ENCODE measurements at regions not wholly inside any gene's neighbourhood (a gene's known extent, or its start where the extent isn't known, plus 50 kb on each side); places are given as distances from the start of the nearest gene placed in this dataset.

DNA sequence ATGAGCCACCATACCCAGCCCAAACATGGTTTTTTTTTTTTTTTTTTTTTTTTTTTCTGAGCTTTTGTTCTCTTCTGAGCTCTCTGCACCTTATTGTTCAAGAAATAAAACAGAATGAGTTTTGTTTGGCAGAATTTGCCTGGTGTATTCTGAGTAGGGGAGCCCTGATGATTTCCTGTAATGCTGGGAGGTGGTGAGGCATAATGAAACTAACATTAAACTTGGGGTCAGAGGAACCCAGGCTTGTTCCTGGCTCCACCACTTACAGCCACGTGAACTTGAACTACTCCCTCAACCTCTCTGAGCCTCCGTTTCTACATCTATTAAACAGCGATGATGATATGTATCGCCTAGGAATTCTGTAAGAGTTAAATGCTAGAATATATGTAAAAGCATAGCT is 276.3 kb upstream of the CRY1 start:
- DNase-seq (no peak), ATAC-seq (no peak)
- Histone ChIP-seq H3K9me3 (no peaks in the 10 kb centered on the region), H3K4me1 (peaks cover 0 to 29% of the 10 kb centered on the region in 2 donors), H3K36me3 (no peaks in the 10 kb centered on the region), H3K4me3 (no peak overlapping the region), H3K27me3 (no peaks in the 10 kb centered on the region), H3K27ac (no peak overlapping the region)
- TF ChIP-seq, protein P1, sequence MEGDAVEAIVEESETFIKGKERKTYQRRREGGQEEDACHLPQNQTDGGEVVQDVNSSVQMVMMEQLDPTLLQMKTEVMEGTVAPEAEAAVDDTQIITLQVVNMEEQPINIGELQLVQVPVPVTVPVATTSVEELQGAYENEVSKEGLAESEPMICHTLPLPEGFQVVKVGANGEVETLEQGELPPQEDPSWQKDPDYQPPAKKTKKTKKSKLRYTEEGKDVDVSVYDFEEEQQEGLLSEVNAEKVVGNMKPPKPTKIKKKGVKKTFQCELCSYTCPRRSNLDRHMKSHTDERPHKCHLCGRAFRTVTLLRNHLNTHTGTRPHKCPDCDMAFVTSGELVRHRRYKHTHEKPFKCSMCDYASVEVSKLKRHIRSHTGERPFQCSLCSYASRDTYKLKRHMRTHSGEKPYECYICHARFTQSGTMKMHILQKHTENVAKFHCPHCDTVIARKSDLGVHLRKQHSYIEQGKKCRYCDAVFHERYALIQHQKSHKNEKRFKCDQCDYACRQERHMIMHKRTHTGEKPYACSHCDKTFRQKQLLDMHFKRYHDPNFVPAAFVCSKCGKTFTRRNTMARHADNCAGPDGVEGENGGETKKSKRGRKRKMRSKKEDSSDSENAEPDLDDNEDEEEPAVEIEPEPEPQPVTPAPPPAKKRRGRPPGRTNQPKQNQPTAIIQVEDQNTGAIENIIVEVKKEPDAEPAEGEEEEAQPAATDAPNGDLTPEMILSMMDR (IDR thresholded peaks at IDR 0.05): no peak
- intact Hi-C loops (cut with DNase I): no loop called here

DNA sequence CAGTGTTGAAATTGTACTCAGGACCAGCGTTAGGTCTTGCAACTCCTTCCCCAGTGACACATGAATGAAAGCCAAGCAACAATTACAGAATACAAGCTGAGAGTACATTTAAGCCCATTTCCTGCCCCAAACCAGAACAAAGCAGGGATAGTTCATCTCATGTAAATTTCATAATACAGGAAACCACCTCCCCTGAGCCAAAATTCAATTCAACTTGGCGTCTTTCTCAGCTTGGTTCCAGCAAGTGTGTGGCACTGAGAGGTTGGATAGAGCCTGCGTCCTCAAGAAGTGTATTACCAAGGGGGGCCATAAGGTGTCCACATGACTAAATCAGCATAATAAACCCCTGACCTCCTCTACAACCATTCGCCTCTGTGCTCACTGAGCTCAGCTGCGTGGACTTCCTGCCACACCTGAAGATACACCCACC is 278.9 kb upstream of the CRY1 start:
- Histone ChIP-seq H3K27ac (no peak overlapping the region), H3K36me3 (no peaks in the 10 kb centered on the region), H3K9me3 (no peaks in the 10 kb centered on the region), H3K4me1 (peaks cover 0 to 29% of the 10 kb centered on the region in 2 donors), H3K4me3 (no peak overlapping the region), H3K27me3 (no peaks in the 10 kb centered on the region)
- TF ChIP-seq, protein P1 (IDR thresholded peaks at IDR 0.05): no peak
- DNase-seq (no peak), ATAC-seq (no peak)
- intact Hi-C loops (cut with DNase I): no loop called here

DNA sequence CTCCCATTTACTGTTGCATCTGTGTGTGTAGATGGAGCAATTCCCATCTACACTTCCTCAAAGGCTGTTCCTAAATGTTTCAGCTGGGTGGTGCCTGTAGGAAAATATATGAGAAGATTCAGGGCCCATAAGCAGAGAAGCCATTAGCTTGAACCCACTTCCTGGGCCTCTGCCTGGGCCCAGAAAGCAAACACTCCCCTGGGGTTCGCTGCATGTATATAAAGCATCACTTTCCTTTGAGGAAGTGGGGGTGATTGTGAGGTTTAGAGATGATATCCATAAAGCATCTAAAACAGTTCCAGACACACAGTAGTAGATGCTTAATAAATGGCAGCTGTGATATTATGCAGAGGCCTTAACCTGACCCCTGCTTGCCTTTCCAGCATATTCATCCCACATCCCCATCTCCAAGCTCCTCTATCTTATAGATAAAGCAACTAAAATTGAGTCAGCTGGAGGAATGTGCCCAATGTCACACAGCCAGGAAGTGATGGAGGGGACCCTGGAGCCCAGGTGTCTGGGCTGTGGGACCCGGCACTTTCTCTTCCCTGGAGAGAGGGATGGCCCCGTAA is 280.0 kb upstream of the CRY1 start:
- H3K4me3 ChIP-seq: no peak overlapping the region
- H3K27me3 ChIP-seq: no peaks in the 10 kb centered on the region
- H3K4me1 ChIP-seq: peaks cover 0 to 29% of the 10 kb centered on the region in 2 donors
- H3K27ac ChIP-seq: no peak overlapping the region
- intact Hi-C loops (cut with DNase I): no loop called here
- H3K36me3 ChIP-seq: no peaks in the 10 kb centered on the region
- no peaks in the 10 kb centered on the region for H3K9me3 ChIP-seq
- TF ChIP-seq, protein P1 (IDR thresholded peaks at IDR 0.05): no peak
- ATAC-seq (no peak), DNase-seq (no peak)

DNA sequence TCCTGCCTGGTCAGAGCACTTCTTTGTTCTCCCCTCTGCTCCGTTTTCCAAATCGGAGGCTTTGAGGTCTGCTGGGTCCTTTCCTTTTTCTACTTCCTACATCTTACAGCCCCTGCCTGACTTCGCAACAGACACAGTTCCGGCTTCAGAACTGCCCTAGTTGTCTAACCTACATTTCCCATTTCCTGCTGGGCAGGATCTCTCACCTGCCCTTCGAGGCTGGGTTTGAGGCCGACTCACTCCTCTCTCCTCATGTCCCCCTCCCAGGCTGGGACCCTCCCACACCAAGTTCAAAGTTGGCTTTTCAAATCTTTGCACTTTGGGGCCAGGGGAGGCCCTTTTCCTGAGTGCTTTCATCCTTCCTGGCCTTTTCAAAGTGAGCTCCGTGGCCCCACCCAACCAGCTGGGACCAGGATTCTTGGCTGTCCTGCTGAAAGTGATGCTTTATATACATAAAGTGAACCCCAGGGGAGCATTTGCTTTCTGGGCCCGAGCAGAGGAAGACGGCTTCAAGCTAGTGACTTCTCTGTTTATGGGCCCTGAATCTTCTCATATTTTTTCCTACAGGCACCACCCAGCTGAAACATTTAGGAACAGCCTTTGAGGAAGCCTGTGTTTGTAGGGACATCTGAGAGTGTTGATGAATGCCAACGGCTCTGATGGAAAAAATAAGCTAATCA is 281.0 kb upstream of the CRY1 start:
- no peaks in the 10 kb centered on the region for H3K9me3 ChIP-seq
- ATAC-seq (no peak), DNase-seq (no peak)
- no peaks in the 10 kb centered on the region for H3K36me3 ChIP-seq
- no peaks in the 10 kb centered on the region for H3K27me3 ChIP-seq
- intact Hi-C loops (cut with DNase I): no loop called here
- H3K4me1 ChIP-seq: peaks cover 0 to 29% of the 10 kb centered on the region in 2 donors
- H3K4me3 ChIP-seq: no peak overlapping the region
- TF ChIP-seq, protein P1 (IDR thresholded peaks at IDR 0.05): no peak
- no peak overlapping the region for H3K27ac ChIP-seq

DNA sequence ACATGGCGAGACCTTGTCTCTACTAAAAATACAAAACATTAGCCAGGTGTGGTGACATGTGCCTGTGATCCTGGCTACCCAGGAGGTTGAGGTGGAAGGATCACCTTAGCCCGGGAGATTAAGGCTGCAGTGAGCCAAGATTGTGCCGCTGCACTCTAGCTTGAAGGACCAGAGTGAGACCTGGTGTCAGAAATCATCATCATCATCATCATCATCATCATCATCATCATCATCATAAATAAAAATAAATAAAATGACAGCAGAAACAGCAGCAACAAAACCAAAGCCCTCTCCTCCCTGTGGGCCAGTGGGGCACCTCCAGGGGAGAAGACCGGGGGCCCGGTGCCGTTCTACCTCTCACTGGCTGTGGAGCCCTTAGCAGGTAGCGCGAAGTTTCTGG is 281.9 kb upstream of the CRY1 start:
- TF ChIP-seq, protein P1 (IDR thresholded peaks at IDR 0.05): no peak
- Histone ChIP-seq H3K9me3 (no peaks in the 10 kb centered on the region), H3K27me3 (no peaks in the 10 kb centered on the region), H3K4me3 (no peak overlapping the region), H3K36me3 (no peaks in the 10 kb centered on the region), H3K4me1 (peaks cover 0 to 29% of the 10 kb centered on the region in 2 donors), H3K27ac (no peak overlapping the region)
- ATAC-seq: no peak
- intact Hi-C loops (cut with DNase I): no loop called here
- no peak for DNase-seq

Data from left lung (tissue), 4 donors.